Trophoblast cell (in vitro differentiated cells and primary cell): ENCODE measurements at regions not wholly inside any gene's neighbourhood (a gene's known extent, or its start where the extent isn't known, plus 50 kb on each side); places are given as distances from the start of the nearest gene placed in this dataset.
"Not testable (repeated sequence)": the region's sequence is repeated elsewhere in the genome, so short reads cannot be mapped to it uniquely, and the experiment has no call there.

Experiments used
- DNase-seq, 2 donors: peaks; one replicate each; pipeline ENCODE4 v3.0.0-alpha.2; 2016
- H2AFZ ChIP-seq: 2 replicates; pipeline ENCODE4 v1.6.1; 2013; ENCODE audit warnings: low read length, moderate library complexity, mild to moderate bottlenecking; ENCODE audit not compliant: insufficient read depth, poor library complexity
- H2AK5ac ChIP-seq: 2 replicates; pipeline ENCODE4 v1.6.1; 2013; ENCODE audit warnings: mild to moderate bottlenecking, low read length
- H2BK120ac ChIP-seq: 2 replicates; pipeline ENCODE4 v1.6.1; 2013; ENCODE audit warnings: low read length, mild to moderate bottlenecking, moderate library complexity; ENCODE audit not compliant: insufficient read depth, poor library complexity
- H2BK12ac ChIP-seq: 2 replicates; pipeline ENCODE4 v1.6.1; 2013; ENCODE audit warnings: mild to moderate bottlenecking, low read length, moderate library complexity
- H2BK5ac ChIP-seq: 2 replicates; pipeline ENCODE4 v1.6.1; 2013; ENCODE audit warnings: low read length, low read depth, moderate library complexity, mild to moderate bottlenecking; ENCODE audit not compliant: poor library complexity
- H3K14ac ChIP-seq: 2 replicates; pipeline ENCODE4 v1.6.1; 2013; ENCODE audit warnings: mild to moderate bottlenecking, low read length
- H3K18ac ChIP-seq: 2 replicates; pipeline ENCODE4 v1.6.1; 2013; ENCODE audit warnings: mild to moderate bottlenecking, low read length
- H3K23ac ChIP-seq: 2 replicates; pipeline ENCODE4 v1.6.1; 2013; ENCODE audit warnings: low read length
- H3K27ac ChIP-seq: 2 replicates; pipeline ENCODE4 v1.5.1; 2013; ENCODE audit warnings: low read depth, mild to moderate bottlenecking, inconsistent platforms, low read length, moderate library complexity
- H3K27me3 ChIP-seq: 2 replicates; pipeline ENCODE4 v1.6.1; 2013; ENCODE audit warnings: inconsistent platforms, mild to moderate bottlenecking, low read length, moderate library complexity; ENCODE audit not compliant: insufficient read depth
- H3K36me3 ChIP-seq, 2 experiments: 1 replicate in 1 of 2; 2 replicates in 1 of 2; pipeline ENCODE4 v1.6.1; 2013; ENCODE audit warnings: low read length in 2 of 2, mild to moderate bottlenecking in 2 of 2, moderate library complexity in 1 of 2; ENCODE audit not compliant: insufficient read depth in 2 of 2, control insufficient read depth in 1 of 2
- H3K4ac ChIP-seq: 2 replicates; pipeline ENCODE4 v1.6.1; 2013; ENCODE audit warnings: low read depth, mild to moderate bottlenecking, low read length, moderate library complexity
- H3K4me1 ChIP-seq, 2 experiments: 1 replicate in 1 of 2; 2 replicates in 1 of 2; pipeline ENCODE4 v1.6.1; 2013; ENCODE audit warnings: low read length in 2 of 2, mild to moderate bottlenecking in 2 of 2, moderate library complexity in 1 of 2; ENCODE audit not compliant: insufficient read depth in 2 of 2, control insufficient read depth in 1 of 2
- H3K4me2 ChIP-seq: 2 replicates; pipeline ENCODE4 v1.6.1; 2013; ENCODE audit warnings: inconsistent platforms, mild to moderate bottlenecking, low read length, moderate library complexity
- H3K4me3 ChIP-seq: 2 replicates; pipeline ENCODE4 v1.5.1; 2013; ENCODE audit warnings: mild to moderate bottlenecking, low read depth, low read length, inconsistent platforms
- H3K79me1 ChIP-seq: one replicate; pipeline ENCODE4 v1.6.1; 2013; ENCODE audit warnings: low read length
- H3K79me2 ChIP-seq: 2 replicates; pipeline ENCODE4 v1.6.1; 2013; ENCODE audit warnings: low read length, mild to moderate bottlenecking; ENCODE audit not compliant: control insufficient read depth, insufficient read depth, poor library complexity
- H3K9ac ChIP-seq: 2 replicates; pipeline ENCODE4 v1.6.1; 2013; ENCODE audit warnings: mild to moderate bottlenecking, low read length
- H3K9me3 ChIP-seq: 2 replicates; pipeline ENCODE4 v1.6.1; 2013; ENCODE audit warnings: low read depth, mild to moderate bottlenecking, control low read depth, inconsistent platforms, low read length; ENCODE audit not compliant: insufficient read depth
- H4K12ac ChIP-seq: 2 replicates; pipeline ENCODE4 v1.6.1; 2013; ENCODE audit warnings: low read depth, mild to moderate bottlenecking, low read length, moderate library complexity
- H4K8ac ChIP-seq: 2 replicates; pipeline ENCODE4 v1.6.1; 2013; ENCODE audit warnings: low read depth, mild to moderate bottlenecking, low read length, moderate library complexity
- H4K91ac ChIP-seq: one replicate; pipeline ENCODE4 v1.6.1; 2013; ENCODE audit warnings: low read depth, mild to moderate bottlenecking, low read length, moderate library complexity
- WGBS: extraction: QIAGEN DNeasy Blood & Tissue Kit; methylation state at CpG from one replicate; pipeline ENCODE4 v1.1.7; 2013; ENCODE audit warnings: missing lambda C conversion rate; ENCODE audit not compliant: insufficient read length, insufficient coverage; ENCODE audit errors: extremely low coverage; 5-methylcytosine and 5-hydroxymethylcytosine counted together

- H3K4me2 ChIP-seq, H3K27ac ChIP-seq, H2BK12ac ChIP-seq, H4K8ac ChIP-seq, H3K9ac ChIP-seq, H3K79me1 ChIP-seq, H2BK120ac ChIP-seq, H3K4me1 ChIP-seq, H3K36me3 ChIP-seq, H3K23ac ChIP-seq, H3K18ac ChIP-seq, H2AK5ac ChIP-seq, H3K4me3 ChIP-seq, DNase-seq, H3K4ac ChIP-seq, H3K9me3 ChIP-seq, H2AFZ ChIP-seq, H4K91ac ChIP-seq, H3K14ac ChIP-seq, H2BK5ac ChIP-seq, H3K27me3 ChIP-seq, H4K12ac ChIP-seq, H3K79me2 ChIP-seq: not testable (repeated sequence)
- no CpG with 5 or more reads among the region's 8 CpGs for WGBS
These were observed 573.1 kb upstream of the AMELY start for GRCh38 chrY:7484455-7485285.

DNA sequence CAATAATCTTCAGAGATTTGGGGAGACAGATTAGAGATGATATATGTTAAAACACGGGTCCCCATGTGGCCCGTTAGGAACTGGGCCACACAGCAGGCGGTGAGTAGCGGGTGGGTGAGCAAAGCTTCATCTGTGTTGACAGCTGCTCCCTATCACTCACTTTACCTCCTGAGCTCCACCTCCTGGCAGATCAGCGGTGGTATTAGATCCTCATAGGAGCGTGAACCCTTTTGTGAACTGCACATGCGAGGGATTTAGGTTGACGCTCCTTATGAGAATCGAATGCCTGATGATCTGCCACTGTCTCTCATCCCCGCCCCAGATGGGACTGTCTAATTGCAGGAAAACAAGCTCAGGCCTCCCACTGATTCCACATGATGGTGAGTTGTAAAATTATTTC, 560.4 kb upstream of the AMELY start:
- Histone ChIP-seq H3K4me1 (no peaks in the 10 kb centered on the region), H3K18ac (no peak overlapping the region), H3K36me3 (no peaks in the 10 kb centered on the region), H3K4me3 (no peak overlapping the region), H3K9ac (no peak overlapping the region), H3K27ac (no peak overlapping the region), H2BK5ac (no peak overlapping the region), H3K27me3 (no peaks in the 10 kb centered on the region), H3K9me3 (no peaks in the 10 kb centered on the region), H4K8ac (no peak overlapping the region), H2BK12ac (no peak overlapping the region), H3K4me2 (no peak overlapping the region), H3K14ac (no peak overlapping the region), H3K79me1 (no peaks in the 10 kb centered on the region), H3K79me2 (no peaks in the 10 kb centered on the region), H2AFZ (no peak overlapping the region), H4K91ac (no peak overlapping the region), H3K23ac (no peak overlapping the region), H3K4ac (no peak overlapping the region), H2BK120ac (no peak overlapping the region), H2AK5ac (no peak overlapping the region), H4K12ac (no peak overlapping the region)
- no peak for DNase-seq
- no CpG with 5 or more reads among the region's 10 CpGs for WGBS

- H2AFZ ChIP-seq, result no peak overlapping the region
- H2AK5ac ChIP-seq, result no peak overlapping the region
- H2BK12ac ChIP-seq, result no peak overlapping the region
- no peaks in the 10 kb centered on the region for H3K79me2 ChIP-seq
- no peak overlapping the region for H2BK5ac ChIP-seq
- H4K8ac ChIP-seq, result no peak overlapping the region
- no peak overlapping the region for H2BK120ac ChIP-seq
- H3K23ac ChIP-seq, result no peak overlapping the region
- H3K4me2 ChIP-seq, result no peak overlapping the region
- H4K12ac ChIP-seq, result no peak overlapping the region
- H3K18ac ChIP-seq, result no peak overlapping the region
- H3K14ac ChIP-seq, result no peak overlapping the region
- no peaks in the 10 kb centered on the region for H3K27me3 ChIP-seq
- no peak overlapping the region for H4K91ac ChIP-seq
- H3K27ac ChIP-seq, result no peak overlapping the region
- no peak overlapping the region for H3K4ac ChIP-seq
- H3K9me3 ChIP-seq, result no peaks in the 10 kb centered on the region
- H3K4me1 ChIP-seq, result peaks cover 0 to 2% of the 10 kb centered on the region in 2 experiments
- no peak for DNase-seq
- H3K79me1 ChIP-seq, result no peaks in the 10 kb centered on the region
- no peak overlapping the region for H3K4me3 ChIP-seq
- H3K9ac ChIP-seq, result no peak overlapping the region
- no peaks in the 10 kb centered on the region for H3K36me3 ChIP-seq
These were observed 558.5 kb upstream of the AMELY start for GRCh38 chrY:7470037-7470436.

- Histone ChIP-seq H2BK12ac (no peak overlapping the region), H3K79me1 (no peaks in the 10 kb centered on the region), H3K9me3 (no peaks in the 10 kb centered on the region), H3K18ac (no peak overlapping the region), H3K27ac (no peak overlapping the region), H3K14ac (no peak overlapping the region), H2AFZ (no peak overlapping the region), H3K36me3 (no peaks in the 10 kb centered on the region), H3K79me2 (no peaks in the 10 kb centered on the region), H3K4me1 (peaks cover 0 to 4% of the 10 kb centered on the region in 2 experiments), H3K9ac (no peak overlapping the region), H4K12ac (no peak overlapping the region), H2BK120ac (no peak overlapping the region), H3K4me2 (no peak overlapping the region), H3K4me3 (no peak overlapping the region), H2AK5ac (no peak overlapping the region), H3K23ac (no peak overlapping the region), H3K27me3 (no peaks in the 10 kb centered on the region), H4K91ac (no peak overlapping the region), H3K4ac (no peak overlapping the region), H4K8ac (no peak overlapping the region), H2BK5ac (no peak overlapping the region)
- no peak for DNase-seq
- no CpG with 5 or more reads among the region's 4 CpGs for WGBS
These were observed 557.6 kb upstream of the AMELY start for GRCh38 chrY:7468951-7469745.
